NCI-H1417 (cell line): ENCODE measurements at regions not wholly inside any gene's neighbourhood (a gene's known extent, or its start where the extent isn't known, plus 50 kb on each side); places are given as distances from the start of the nearest gene placed in this dataset.
"Not testable (repeated sequence)": the region's sequence is repeated elsewhere in the genome, so short reads cannot be mapped to it uniquely, and the experiment has no call there.

Experiments
- DNase-seq, 3 experiments: peaks; one replicate each; lab custom pipeline; 2025; lab: John Stamatoyannopoulos, UW

- DNase-seq = no peak
Observed at GRCh38 chr4:156321203-156321602, 367.5 kb upstream of the CTSO start.

GRCh38 chr4:156313497-156313896 lies 359.8 kb upstream of the CTSO start:
- no peak for DNase-seq

- DNase-seq = peak in 2 of 3 experiments; percentile 12 to 45
Observed at GRCh38 chr4:156312261-156312847, 358.7 kb upstream of the CTSO start.

- no peak for DNase-seq
Observed at GRCh38 chr4:156309031-156309430, 355.4 kb upstream of the CTSO start.

- peak; percentile 45 to 90 (median 69) for DNase-seq
Observed at GRCh38 chr4:156303708-156304107, 350.0 kb upstream of the CTSO start.

- peak in 2 of 3 experiments; percentile 79 to 95 for DNase-seq
Observed at GRCh38 chr4:156298230-156298629, 344.6 kb upstream of the CTSO start.

GRCh38 chr4:156295676-156296195 lies 342.1 kb upstream of the CTSO start:
- DNase-seq = no peak

GRCh38 chr4:156294577-156294976 lies 340.9 kb upstream of the CTSO start:
- peak; percentile 2 to 84 (median 54) for DNase-seq

GRCh38 chr4:156293657-156294297 lies 340.1 kb upstream of the CTSO start:
- DNase-seq = peak in 2 of 3 experiments; percentile 32 to 86

GRCh38 chr4:156291317-156291716 lies 337.7 kb upstream of the CTSO start:
- DNase-seq = peak in 1 of 3 experiments; percentile 5

GRCh38 chr4:156290811-156291210 lies 337.1 kb upstream of the CTSO start:
- DNase-seq = no peak

- not testable (repeated sequence) for DNase-seq
Observed at GRCh38 chr4:156290026-156290425, 336.4 kb upstream of the CTSO start.

- no peak for DNase-seq
Observed at GRCh38 chr4:156280686-156281085, 327.0 kb upstream of the CTSO start.

GRCh38 chr4:156265407-156265806 lies 311.7 kb upstream of the CTSO start:
- peak in 1 of 3 experiments; percentile 17 for DNase-seq

GRCh38 chr4:156261230-156261629 lies 307.6 kb upstream of the CTSO start:
- no peak for DNase-seq

- peak; percentile 39 to 90 (median 47) for DNase-seq
Observed at GRCh38 chr4:156255230-156256007, 301.8 kb upstream of the CTSO start.

- DNase-seq = no peak
Observed at GRCh38 chr4:156252358-156252921, 298.8 kb upstream of the CTSO start.

- no peak for DNase-seq
Observed at GRCh38 chr4:156251373-156252065, 297.9 kb upstream of the CTSO start.

- no peak for DNase-seq
Observed at GRCh38 chr4:156248917-156249316, 295.3 kb upstream of the CTSO start.

- no peak for DNase-seq
Observed at GRCh38 chr4:156247470-156247869, 293.8 kb upstream of the CTSO start.

- DNase-seq = no peak
Observed at GRCh38 chr4:156243015-156243414, 289.3 kb upstream of the CTSO start.

GRCh38 chr4:156242390-156242789 lies 288.7 kb upstream of the CTSO start:
- no peak for DNase-seq
